DND-41 (cell line): ENCODE measurements at regions not wholly inside any gene's neighbourhood (a gene's known extent, or its start where the extent isn't known, plus 50 kb on each side); places are given as distances from the start of the nearest gene placed in this dataset.

Experiments
- ATAC-seq: fragments of 200-7000 bp; cut with Tn5 transposase; 3 replicates; pipeline ENCODE4 v1.9.1; 2021; ENCODE audit warnings: low read depth; ENCODE audit not compliant: insufficient read depth
- DNase-seq: peaks from one replicate; pipeline ENCODE4 v3.0.0-alpha.2; 2020
- H2AFZ ChIP-seq: 2 replicates; pipeline ENCODE4 v1.6.0; 2012; ENCODE audit warnings: low read depth, low read length
- H3K27ac ChIP-seq: 2 replicates; pipeline ENCODE4 v1.5.1; 2012; ENCODE audit warnings: low read length, inconsistent platforms
- H3K27me3 ChIP-seq: fragments of 200-600 bp; sonication (generic); 2 replicates; pipeline ENCODE4 v1.6.0; 2012; ENCODE audit warnings: low read length, mild to moderate bottlenecking, inconsistent platforms; ENCODE audit not compliant: insufficient read depth, poor library complexity
- H3K36me3 ChIP-seq: 2 replicates; pipeline ENCODE4 v1.5.1; 2012; ENCODE audit warnings: low read length, inconsistent platforms; ENCODE audit not compliant: insufficient read depth
- H3K4me1 ChIP-seq: 2 replicates; pipeline ENCODE4 v1.5.1; 2012; ENCODE audit warnings: mild to moderate bottlenecking, low read length; ENCODE audit not compliant: insufficient read depth
- H3K4me2 ChIP-seq: 2 replicates; pipeline ENCODE4 v1.6.0; 2012; ENCODE audit warnings: mild to moderate bottlenecking, moderate library complexity, low read length, inconsistent platforms; ENCODE audit not compliant: insufficient read depth
- H3K4me3 ChIP-seq, 2 experiments: fragments of 200-600 bp in 1 of 2; shearing (Covaris generic) in 1 of 2; 2 replicates each; pipeline ENCODE4 v1.5.1; 2012 to 2016; ENCODE audit warnings: inconsistent platforms in 2 of 2, low read length in 2 of 2, mild to moderate bottlenecking in 2 of 2, low read depth in 1 of 2, moderate library complexity in 1 of 2
- H3K79me2 ChIP-seq: 2 replicates; pipeline ENCODE4 v1.6.0; 2012; ENCODE audit warnings: low read length, inconsistent platforms; ENCODE audit not compliant: insufficient read depth
- H3K9ac ChIP-seq: 2 replicates; pipeline ENCODE4 v1.6.0; 2012; ENCODE audit warnings: low read depth, mild to moderate bottlenecking, inconsistent platforms, low read length, moderate library complexity
- H3K9me3 ChIP-seq: 2 replicates; pipeline ENCODE4 v1.5.1; 2012; ENCODE audit warnings: low read length, moderate library complexity, mild to moderate bottlenecking, inconsistent platforms; ENCODE audit not compliant: insufficient read depth, severe bottlenecking
- H4K20me1 ChIP-seq: 2 replicates; pipeline ENCODE4 v1.6.0; 2012; ENCODE audit warnings: low read length; ENCODE audit not compliant: insufficient read depth
- EZH2 ChIP-seq: IDR thresholded peaks from 3 replicates; pipeline ENCODE4 v1.6.1; 2012; ENCODE audit warnings: borderline replicate concordance, low read depth, mild to moderate bottlenecking, moderate library complexity, low read length, inconsistent platforms; ENCODE audit not compliant: severe bottlenecking
- TF ChIP-seq, protein P1 (sequence below): IDR thresholded peaks from 2 replicates; pipeline ENCODE4 v1.5.1; 2012; ENCODE audit warnings: borderline replicate concordance, low read length, moderate library complexity, mild to moderate bottlenecking; ENCODE audit not compliant: poor library complexity, severe bottlenecking; ENCODE audit errors: extremely low read depth

DNA sequence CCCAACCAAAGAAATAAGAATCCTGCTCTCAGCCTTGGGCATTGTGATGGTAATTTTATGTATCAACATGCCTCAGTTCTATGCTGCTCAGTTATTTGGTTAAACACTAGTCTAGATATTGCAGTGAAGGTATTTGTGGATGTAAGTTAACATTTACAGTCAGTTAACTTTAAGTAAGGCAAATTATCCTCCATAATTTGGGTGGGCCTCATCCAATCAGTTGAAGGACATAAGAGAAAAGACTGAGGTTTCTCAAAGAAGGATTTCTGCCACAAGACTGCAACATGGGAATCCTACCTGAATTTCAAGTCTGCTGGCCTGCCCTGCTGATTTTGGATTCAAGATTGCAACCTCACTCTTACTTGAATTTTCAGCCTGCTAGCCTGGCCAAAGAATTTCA lies 975.5 kb upstream of the ACVR2A start:
- H3K9ac ChIP-seq: no peak overlapping the region
- TF ChIP-seq, protein P1, sequence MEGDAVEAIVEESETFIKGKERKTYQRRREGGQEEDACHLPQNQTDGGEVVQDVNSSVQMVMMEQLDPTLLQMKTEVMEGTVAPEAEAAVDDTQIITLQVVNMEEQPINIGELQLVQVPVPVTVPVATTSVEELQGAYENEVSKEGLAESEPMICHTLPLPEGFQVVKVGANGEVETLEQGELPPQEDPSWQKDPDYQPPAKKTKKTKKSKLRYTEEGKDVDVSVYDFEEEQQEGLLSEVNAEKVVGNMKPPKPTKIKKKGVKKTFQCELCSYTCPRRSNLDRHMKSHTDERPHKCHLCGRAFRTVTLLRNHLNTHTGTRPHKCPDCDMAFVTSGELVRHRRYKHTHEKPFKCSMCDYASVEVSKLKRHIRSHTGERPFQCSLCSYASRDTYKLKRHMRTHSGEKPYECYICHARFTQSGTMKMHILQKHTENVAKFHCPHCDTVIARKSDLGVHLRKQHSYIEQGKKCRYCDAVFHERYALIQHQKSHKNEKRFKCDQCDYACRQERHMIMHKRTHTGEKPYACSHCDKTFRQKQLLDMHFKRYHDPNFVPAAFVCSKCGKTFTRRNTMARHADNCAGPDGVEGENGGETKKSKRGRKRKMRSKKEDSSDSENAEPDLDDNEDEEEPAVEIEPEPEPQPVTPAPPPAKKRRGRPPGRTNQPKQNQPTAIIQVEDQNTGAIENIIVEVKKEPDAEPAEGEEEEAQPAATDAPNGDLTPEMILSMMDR: no peak
- TF ChIP-seq EZH2: no peak
- no peaks in the 10 kb centered on the region for H3K27me3 ChIP-seq
- no peaks in the 10 kb centered on the region for H3K79me2 ChIP-seq
- H3K9me3 ChIP-seq: no peaks in the 10 kb centered on the region
- H3K4me2 ChIP-seq: no peak overlapping the region
- H2AFZ ChIP-seq: no peak overlapping the region
- DNase-seq (no peak), ATAC-seq (no peak)
- no peaks in the 10 kb centered on the region for H3K4me1 ChIP-seq
- no peaks in the 10 kb centered on the region for H3K36me3 ChIP-seq
- H3K27ac ChIP-seq: no peak overlapping the region
- H3K4me3 ChIP-seq: no peak overlapping the region
- H4K20me1 ChIP-seq: no peaks in the 10 kb centered on the region

DNA sequence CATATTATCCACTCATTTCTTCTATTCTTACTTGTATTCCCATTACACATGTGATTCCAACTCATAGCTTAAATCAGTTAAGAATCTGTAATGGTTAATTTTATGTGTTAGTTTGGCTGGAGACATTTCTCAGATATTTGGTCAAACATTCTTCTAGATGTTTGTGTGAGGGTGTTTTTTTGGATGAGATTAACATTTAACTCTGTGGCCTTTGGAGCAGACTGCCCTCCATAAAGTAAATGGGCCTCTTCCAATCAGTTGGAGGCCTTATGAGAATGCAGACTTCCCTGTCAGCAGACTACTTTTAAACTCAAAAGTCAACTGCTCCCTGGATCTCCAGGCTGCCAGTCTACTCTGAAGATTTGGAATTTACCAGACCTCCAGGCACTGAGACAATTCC lies 976.8 kb upstream of the ACVR2A start:
- Histone ChIP-seq H3K9ac (no peak overlapping the region), H3K9me3 (no peaks in the 10 kb centered on the region), H3K4me1 (no peaks in the 10 kb centered on the region), H3K36me3 (no peaks in the 10 kb centered on the region), H2AFZ (no peak overlapping the region), H3K4me3 (no peak overlapping the region), H3K4me2 (no peak overlapping the region), H3K27me3 (no peaks in the 10 kb centered on the region), H3K79me2 (no peaks in the 10 kb centered on the region), H3K27ac (no peak overlapping the region), H4K20me1 (no peaks in the 10 kb centered on the region)
- no peak for TF ChIP-seq EZH2
- no peak for DNase-seq
- ATAC-seq: no peak

DNA sequence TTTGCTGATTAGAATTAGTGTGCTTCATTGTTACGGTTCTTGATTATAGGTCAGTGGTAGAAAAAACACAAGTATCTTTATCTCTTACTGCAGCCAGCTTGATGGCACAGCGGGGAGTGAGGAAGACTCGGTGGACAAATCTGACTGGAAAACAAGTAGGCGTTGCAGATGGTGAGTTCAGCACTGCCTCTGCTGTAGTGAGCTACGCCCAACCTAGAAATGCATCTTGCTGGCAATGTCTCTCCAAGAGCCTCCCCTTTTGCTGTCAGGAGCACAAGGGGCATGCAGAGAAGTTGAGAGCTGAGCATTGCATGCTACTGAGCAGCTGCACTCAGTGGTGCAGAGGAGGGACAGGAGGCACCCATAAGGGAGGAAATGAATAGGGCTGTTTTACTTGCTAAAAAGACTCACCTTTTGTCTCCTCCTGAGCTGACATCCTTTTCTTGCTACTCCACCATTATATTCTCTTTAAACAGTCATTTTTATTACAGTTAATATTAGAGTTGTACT lies 977.3 kb upstream of the ACVR2A start:
- no peaks in the 10 kb centered on the region for H3K27me3 ChIP-seq
- ATAC-seq (no peak), DNase-seq (no peak)
- no peaks in the 10 kb centered on the region for H3K36me3 ChIP-seq
- H3K4me1 ChIP-seq: no peaks in the 10 kb centered on the region
- no peak overlapping the region for H3K4me2 ChIP-seq
- no peaks in the 10 kb centered on the region for H3K79me2 ChIP-seq
- no peaks in the 10 kb centered on the region for H4K20me1 ChIP-seq
- no peaks in the 10 kb centered on the region for H3K9me3 ChIP-seq
- H3K9ac ChIP-seq: no peak overlapping the region
- no peak overlapping the region for H3K27ac ChIP-seq
- TF ChIP-seq, protein P1: no peak
- no peak for TF ChIP-seq EZH2
- H3K4me3 ChIP-seq: no peak overlapping the region
- H2AFZ ChIP-seq: no peak overlapping the region

DNA sequence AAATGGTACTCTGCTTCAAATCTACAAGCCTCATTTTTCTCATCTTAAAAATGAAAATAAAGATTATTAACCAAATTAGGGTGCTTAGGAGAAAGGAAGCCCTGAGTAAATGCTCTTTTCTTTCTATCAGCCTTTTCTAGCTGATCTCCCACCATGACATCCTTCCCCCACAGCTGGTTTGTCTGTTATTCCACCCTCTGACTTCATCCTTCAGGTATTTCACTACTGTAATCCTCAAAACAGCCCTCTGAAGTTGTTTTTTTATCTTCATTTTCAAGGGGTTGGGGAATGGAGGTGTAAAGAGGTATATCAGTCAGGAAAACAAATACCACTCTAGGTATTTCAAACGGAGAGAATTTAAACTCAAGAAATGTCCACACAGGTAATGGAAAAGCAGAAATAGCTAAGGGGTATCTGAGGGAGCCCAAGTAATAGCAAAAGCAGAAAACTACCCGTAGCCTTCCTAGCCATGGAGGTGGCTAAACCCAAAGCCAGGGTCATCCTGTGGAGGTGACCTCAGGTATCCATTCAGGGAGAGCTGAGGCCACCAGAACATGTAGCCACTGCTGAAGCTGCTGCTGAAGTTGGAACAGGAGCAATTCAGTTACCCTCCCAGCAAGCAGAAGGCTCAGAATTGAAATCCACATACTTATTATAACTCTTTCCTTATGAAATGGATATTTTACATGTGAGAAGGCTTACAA lies 990.9 kb upstream of the ACVR2A start:
- Histone ChIP-seq H3K9ac (no peak overlapping the region), H3K4me3 (no peak overlapping the region), H4K20me1 (no peaks in the 10 kb centered on the region), H3K9me3 (no peaks in the 10 kb centered on the region), H3K36me3 (no peaks in the 10 kb centered on the region), H3K27ac (no peak overlapping the region), H3K4me2 (no peak overlapping the region), H3K4me1 (no peaks in the 10 kb centered on the region), H3K27me3 (no peaks in the 10 kb centered on the region), H2AFZ (no peak overlapping the region), H3K79me2 (no peaks in the 10 kb centered on the region)
- TF ChIP-seq, protein P1: no peak
- no peak for TF ChIP-seq EZH2
- ATAC-seq (no peak), DNase-seq (no peak)
